Osteoblast (primary cell): ENCODE measurements at regions not wholly inside any gene's neighbourhood (a gene's known extent, or its start where the extent isn't known, plus 50 kb on each side); places are given as distances from the start of the nearest gene placed in this dataset.

Source experiments
- DNase-seq: peaks from one replicate; pipeline ENCODE4 v3.0.0; 2011; ENCODE audit warnings: low spot score, mixed read lengths; ENCODE audit not compliant: insufficient read length; ENCODE audit errors: missing footprints
- H2AFZ ChIP-seq: 2 replicates; pipeline ENCODE4 v1.6.0; 2011; ENCODE audit warnings: mild to moderate bottlenecking, low read length
- H3K27ac ChIP-seq: 2 replicates; pipeline ENCODE4 v1.5.1; 2011; ENCODE audit warnings: mild to moderate bottlenecking, low read depth, low read length, moderate library complexity
- H3K27me3 ChIP-seq: 2 replicates; pipeline ENCODE4 v1.6.0; 2012; ENCODE audit warnings: mild to moderate bottlenecking, control low read depth, inconsistent platforms, low read length, moderate library complexity; ENCODE audit not compliant: insufficient read depth
- H3K36me3 ChIP-seq: 2 replicates; pipeline ENCODE4 v1.5.1; 2011; ENCODE audit warnings: mild to moderate bottlenecking, low read length, control low read depth, moderate library complexity; ENCODE audit not compliant: insufficient read depth
- H3K4me1 ChIP-seq: 2 replicates; pipeline ENCODE4 v1.5.1; 2011; ENCODE audit warnings: mild to moderate bottlenecking, low read length, control low read depth, moderate library complexity; ENCODE audit not compliant: insufficient read depth
- H3K4me2 ChIP-seq: 2 replicates; pipeline ENCODE4 v1.6.0; 2011; ENCODE audit warnings: mild to moderate bottlenecking, low read length; ENCODE audit not compliant: insufficient read depth
- H3K4me3 ChIP-seq: fragments of 200-600 bp; sonication (generic); 3 replicates; pipeline ENCODE4 v1.5.1; 2012; ENCODE audit warnings: mild to moderate bottlenecking, low read length, inconsistent platforms; ENCODE audit not compliant: insufficient read depth
- H3K79me2 ChIP-seq: 2 replicates; pipeline ENCODE4 v1.6.0; 2012; ENCODE audit warnings: mild to moderate bottlenecking, low read length, control low read depth, inconsistent platforms; ENCODE audit not compliant: insufficient read depth
- H3K9me3 ChIP-seq: 2 replicates; pipeline ENCODE4 v1.5.1; 2011; ENCODE audit warnings: low read depth, low read length, control low read depth
- H4K20me1 ChIP-seq: 2 replicates; pipeline ENCODE4 v1.6.0; 2012; ENCODE audit warnings: mild to moderate bottlenecking, low read length, control low read depth; ENCODE audit not compliant: insufficient read depth
- TF ChIP-seq, protein P1 (sequence below): IDR thresholded peaks from 2 replicates; pipeline ENCODE4 v1.5.1; 2011; ENCODE audit warnings: mild to moderate bottlenecking, low read depth, low read length, moderate library complexity; ENCODE audit errors: extremely low read depth

DNA sequence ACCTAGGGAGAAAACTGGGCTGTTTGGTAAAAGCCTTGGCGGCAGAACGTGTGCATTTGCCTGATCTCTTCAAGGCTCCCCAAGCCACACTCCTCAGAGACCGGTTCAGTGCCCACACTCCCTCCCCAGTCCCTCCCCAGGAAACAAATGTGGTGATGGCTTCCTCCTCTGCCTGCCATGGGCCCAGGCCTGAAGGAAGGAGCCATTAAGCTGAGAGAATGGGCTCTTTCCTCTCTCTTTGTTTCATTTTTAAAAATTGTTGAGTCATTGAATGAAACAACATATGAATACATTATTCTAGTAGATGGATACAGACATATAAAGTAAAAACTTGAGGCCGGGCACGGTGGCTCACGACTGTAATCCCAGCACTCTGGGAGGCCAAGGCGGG is 50.6 kb upstream of the YWHAQ start:
- no peaks in the 10 kb centered on the region for H3K36me3 ChIP-seq
- peak overlapping the region; percentile 30 for H3K4me2 ChIP-seq
- no peaks in the 10 kb centered on the region for H4K20me1 ChIP-seq
- H3K4me1 ChIP-seq = peaks cover 2% of the 10 kb centered on the region
- H3K9me3 ChIP-seq = no peaks in the 10 kb centered on the region
- no peaks in the 10 kb centered on the region for H3K79me2 ChIP-seq
- TF ChIP-seq, protein P1, sequence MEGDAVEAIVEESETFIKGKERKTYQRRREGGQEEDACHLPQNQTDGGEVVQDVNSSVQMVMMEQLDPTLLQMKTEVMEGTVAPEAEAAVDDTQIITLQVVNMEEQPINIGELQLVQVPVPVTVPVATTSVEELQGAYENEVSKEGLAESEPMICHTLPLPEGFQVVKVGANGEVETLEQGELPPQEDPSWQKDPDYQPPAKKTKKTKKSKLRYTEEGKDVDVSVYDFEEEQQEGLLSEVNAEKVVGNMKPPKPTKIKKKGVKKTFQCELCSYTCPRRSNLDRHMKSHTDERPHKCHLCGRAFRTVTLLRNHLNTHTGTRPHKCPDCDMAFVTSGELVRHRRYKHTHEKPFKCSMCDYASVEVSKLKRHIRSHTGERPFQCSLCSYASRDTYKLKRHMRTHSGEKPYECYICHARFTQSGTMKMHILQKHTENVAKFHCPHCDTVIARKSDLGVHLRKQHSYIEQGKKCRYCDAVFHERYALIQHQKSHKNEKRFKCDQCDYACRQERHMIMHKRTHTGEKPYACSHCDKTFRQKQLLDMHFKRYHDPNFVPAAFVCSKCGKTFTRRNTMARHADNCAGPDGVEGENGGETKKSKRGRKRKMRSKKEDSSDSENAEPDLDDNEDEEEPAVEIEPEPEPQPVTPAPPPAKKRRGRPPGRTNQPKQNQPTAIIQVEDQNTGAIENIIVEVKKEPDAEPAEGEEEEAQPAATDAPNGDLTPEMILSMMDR = no peak
- no peaks in the 10 kb centered on the region for H3K27me3 ChIP-seq
- no peak overlapping the region for H3K4me3 ChIP-seq
- H2AFZ ChIP-seq = peak overlapping the region; percentile 70
- no peak for DNase-seq
- peak overlapping the region; percentile 3 for H3K27ac ChIP-seq

DNA sequence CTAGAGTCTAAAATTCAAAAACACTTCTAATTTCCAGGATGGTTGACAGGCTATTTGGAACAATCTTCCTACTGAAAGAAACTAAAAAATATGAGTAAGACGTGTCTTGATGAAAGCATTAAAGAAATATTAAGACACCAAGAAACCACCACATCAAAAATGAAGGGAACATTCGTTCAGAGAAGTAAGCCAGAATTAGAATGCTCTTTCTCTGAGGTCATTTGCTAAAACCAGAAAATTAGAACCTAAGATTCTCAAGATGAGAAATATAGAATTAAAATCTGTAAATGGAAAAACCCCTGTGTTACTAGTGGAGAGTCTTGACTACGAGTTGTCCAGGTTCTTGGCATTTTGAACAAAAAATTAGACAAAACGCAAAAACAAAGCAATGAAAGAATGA is 54.8 kb upstream of the YWHAQ start:
- Histone ChIP-seq H3K4me1 (peaks cover 7% of the 10 kb centered on the region), H3K27ac (no peak overlapping the region), H4K20me1 (no peaks in the 10 kb centered on the region), H3K79me2 (no peaks in the 10 kb centered on the region), H2AFZ (no peak overlapping the region), H3K4me3 (no peak overlapping the region), H3K27me3 (no peaks in the 10 kb centered on the region), H3K9me3 (no peaks in the 10 kb centered on the region), H3K36me3 (no peaks in the 10 kb centered on the region), H3K4me2 (no peak overlapping the region)
- DNase-seq = no peak
- TF ChIP-seq, protein P1 = no peak

DNA sequence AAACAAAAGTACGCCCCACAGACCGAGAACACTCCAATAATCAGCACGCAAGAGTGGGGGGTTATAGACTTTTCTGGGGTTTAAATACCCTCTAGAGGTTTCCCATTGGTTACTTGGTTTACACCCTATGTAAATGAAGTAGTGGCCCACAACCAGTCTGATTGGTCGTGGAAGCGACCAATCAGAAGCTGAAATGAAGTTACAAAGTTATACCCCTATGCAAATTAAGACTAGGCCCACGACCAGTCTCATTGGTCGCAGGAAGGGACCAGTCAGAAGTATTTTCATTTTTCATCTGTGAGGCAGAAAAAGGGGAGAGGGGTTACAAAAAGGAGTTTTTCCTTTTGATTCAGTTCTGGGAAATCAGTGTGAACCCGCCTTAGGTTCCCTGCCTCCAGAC is 55.3 kb upstream of the YWHAQ start:
- TF ChIP-seq, protein P1 = no peak
- Histone ChIP-seq H3K27me3 (no peaks in the 10 kb centered on the region), H2AFZ (no peak overlapping the region), H4K20me1 (no peaks in the 10 kb centered on the region), H3K4me3 (no peak overlapping the region), H3K36me3 (no peaks in the 10 kb centered on the region), H3K4me2 (no peak overlapping the region), H3K79me2 (no peaks in the 10 kb centered on the region), H3K9me3 (no peaks in the 10 kb centered on the region), H3K4me1 (peaks cover 9% of the 10 kb centered on the region), H3K27ac (no peak overlapping the region)
- DNase-seq = no peak

DNA sequence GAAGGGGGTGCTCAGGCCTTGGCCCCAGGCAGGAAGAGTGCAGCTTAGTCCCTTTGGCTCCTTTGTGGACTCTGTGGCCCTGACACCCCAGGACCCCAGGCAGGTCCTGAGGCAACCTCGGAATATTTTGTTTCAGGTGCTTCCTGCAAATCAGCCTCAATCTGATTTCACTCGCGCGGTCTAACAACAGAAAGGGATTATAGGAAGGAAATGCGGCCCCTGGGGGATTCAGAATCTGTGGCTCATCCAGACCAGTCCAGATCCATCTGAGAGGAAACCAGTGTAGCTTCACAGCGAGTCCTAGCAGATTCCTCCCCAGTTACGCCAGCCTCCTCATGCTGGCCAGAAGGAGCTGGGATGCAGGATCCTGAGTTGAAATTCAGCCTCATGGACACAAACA is 59.5 kb upstream of the YWHAQ start:
- Histone ChIP-seq H3K27ac (peak overlapping the region; percentile 47), H4K20me1 (no peaks in the 10 kb centered on the region), H3K27me3 (no peaks in the 10 kb centered on the region), H3K4me1 (peaks cover 24% of the 10 kb centered on the region), H3K9me3 (no peaks in the 10 kb centered on the region), H3K4me3 (no peak overlapping the region), H3K4me2 (peak overlapping the region; percentile 5), H3K79me2 (no peaks in the 10 kb centered on the region), H2AFZ (peak overlapping the region; percentile 38), H3K36me3 (no peaks in the 10 kb centered on the region)
- DNase-seq = peak; percentile 83
- TF ChIP-seq, protein P1 = no peak
